ENCODE measurements at regions not wholly inside any gene's neighbourhood (a gene's known extent, or its start where the extent isn't known, plus 50 kb on each side); places are given as distances from the start of the nearest gene placed in this dataset.

GRCh38 chr12:98253207-98254037 lies 262.0 kb upstream of the TMPO start:
- TF ChIP-seq, protein P1, sequence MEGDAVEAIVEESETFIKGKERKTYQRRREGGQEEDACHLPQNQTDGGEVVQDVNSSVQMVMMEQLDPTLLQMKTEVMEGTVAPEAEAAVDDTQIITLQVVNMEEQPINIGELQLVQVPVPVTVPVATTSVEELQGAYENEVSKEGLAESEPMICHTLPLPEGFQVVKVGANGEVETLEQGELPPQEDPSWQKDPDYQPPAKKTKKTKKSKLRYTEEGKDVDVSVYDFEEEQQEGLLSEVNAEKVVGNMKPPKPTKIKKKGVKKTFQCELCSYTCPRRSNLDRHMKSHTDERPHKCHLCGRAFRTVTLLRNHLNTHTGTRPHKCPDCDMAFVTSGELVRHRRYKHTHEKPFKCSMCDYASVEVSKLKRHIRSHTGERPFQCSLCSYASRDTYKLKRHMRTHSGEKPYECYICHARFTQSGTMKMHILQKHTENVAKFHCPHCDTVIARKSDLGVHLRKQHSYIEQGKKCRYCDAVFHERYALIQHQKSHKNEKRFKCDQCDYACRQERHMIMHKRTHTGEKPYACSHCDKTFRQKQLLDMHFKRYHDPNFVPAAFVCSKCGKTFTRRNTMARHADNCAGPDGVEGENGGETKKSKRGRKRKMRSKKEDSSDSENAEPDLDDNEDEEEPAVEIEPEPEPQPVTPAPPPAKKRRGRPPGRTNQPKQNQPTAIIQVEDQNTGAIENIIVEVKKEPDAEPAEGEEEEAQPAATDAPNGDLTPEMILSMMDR (IDR thresholded peaks at IDR 0.05), result no peak
- TF ChIP-seq POLR2A (IDR thresholded peaks at IDR 0.05) (no peak), POLR2AphosphoS5 (IDR thresholded peaks at IDR 0.05) (no peak)

All from stomach (tissue), 4 donors.